Left cardiac atrium (tissue), 4 donors: ENCODE measurements at regions not wholly inside any gene's neighbourhood (a gene's known extent, or its start where the extent isn't known, plus 50 kb on each side); places are given as distances from the start of the nearest gene placed in this dataset.
"Not testable (repeated sequence)": the region's sequence is repeated elsewhere in the genome, so short reads cannot be mapped to it uniquely, and the experiment has no call there.

Source experiments
- ATAC-seq, 2 donors: fragments of 200-7000 bp; cut with Tn5 transposase; one replicate each; pipeline ENCODE4 v1.9.1; 2020; ENCODE audit warnings: mild to moderate bottlenecking in 2 of 2, moderate library complexity in 2 of 2
- DNase-seq: peaks from one replicate; pipeline ENCODE4 v3.0.0-alpha.2; 2020
- intact Hi-C, 2 donors: fragments of 100-400 bp; cut with DNase I; formaldehyde crosslinking; loops; one replicate each; pipeline versions ENCODE4 v1.14.1 to v1.15.1; 2022 to 2023
- donor health status: DM: no; HTN: yes; CAD: no.
- donor health status: DM: no; HTN: yes; CAD: no; lungs with severe emphysema.
- donor health status: DM: yes; HTN: yes; CAD: no.
- donor health status: Dilated cardiomyopathy.

- ATAC-seq = no peak
- DNase-seq = no peak
- intact Hi-C loops = no loop called here
Observed at GRCh38 chr13:71033026-71033425, 834.0 kb downstream of the DACH1 start.

- ATAC-seq (no peak), DNase-seq (no peak)
- intact Hi-C loops = no loop called here
Observed at GRCh38 chr13:71030784-71031183, 836.2 kb downstream of the DACH1 start.

DNA sequence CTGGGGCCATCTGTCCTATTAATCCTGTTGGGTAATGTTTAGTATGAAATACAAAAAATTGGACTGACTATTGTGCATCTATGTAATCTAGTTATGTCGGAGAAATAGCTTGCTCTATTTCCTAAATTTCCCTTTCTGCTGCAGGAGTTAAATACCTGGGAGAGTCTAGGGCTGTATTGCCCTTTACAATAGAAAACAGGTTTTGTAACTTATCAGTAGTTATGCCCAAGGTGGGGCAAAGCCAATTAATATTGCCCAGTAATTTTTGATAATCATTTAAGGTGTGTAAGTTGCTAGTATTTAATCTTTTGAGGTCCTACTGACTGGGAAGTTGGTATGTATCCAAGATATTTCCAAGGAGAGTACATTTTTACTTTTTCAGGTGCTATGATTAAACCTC lies 838.1 kb downstream of the DACH1 start:
- ATAC-seq (no peak), DNase-seq (no peak)
- intact Hi-C loops = no loop called here

DNA sequence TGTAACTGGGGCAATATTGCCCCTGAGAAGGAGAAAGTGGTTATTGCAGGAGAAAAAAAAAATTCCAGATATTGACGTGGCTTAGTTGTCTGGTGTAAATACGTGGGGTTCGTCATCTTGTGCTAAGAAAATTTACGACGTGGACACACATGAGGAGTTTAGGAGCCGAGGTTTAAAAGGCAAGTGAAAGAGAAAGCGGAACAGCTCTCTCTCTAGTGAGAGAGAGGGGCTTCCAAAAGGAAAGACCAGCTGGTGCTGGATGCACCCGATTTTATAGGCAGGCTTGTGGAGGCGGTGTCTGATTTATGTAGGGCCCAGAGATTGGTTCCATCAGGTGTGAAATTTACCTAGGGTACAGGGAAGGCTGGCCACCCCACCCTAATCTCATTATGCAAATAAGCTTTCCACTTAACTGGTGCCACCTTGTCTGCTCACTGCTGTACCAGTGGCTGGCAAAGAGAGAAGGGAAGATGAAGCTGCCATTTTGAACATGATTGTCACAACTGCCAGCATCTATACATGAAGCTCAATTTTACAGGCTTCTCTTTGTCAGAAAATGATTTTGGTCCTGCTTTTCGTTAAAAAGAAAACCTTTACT lies 845.1 kb downstream of the DACH1 start:
- intact Hi-C loops = no loop called here
- DNase-seq (no peak), ATAC-seq (no peak)

- DNase-seq = no peak
- intact Hi-C loops = no loop called here
- ATAC-seq = no peak
Observed at GRCh38 chr13:71018995-71019394, 848.0 kb downstream of the DACH1 start.

GRCh38 chr13:71018544-71018943 lies 848.5 kb downstream of the DACH1 start:
- ATAC-seq (no peak), DNase-seq (no peak)
- intact Hi-C loops = no loop called here

GRCh38 chr13:71017607-71018006 lies 849.4 kb downstream of the DACH1 start:
- intact Hi-C loops = no loop called here
- DNase-seq (no peak), ATAC-seq (no peak)

GRCh38 chr13:71015516-71015915 lies 851.5 kb downstream of the DACH1 start:
- DNase-seq (no peak), ATAC-seq (no peak)
- intact Hi-C loops = no loop called here

DNA sequence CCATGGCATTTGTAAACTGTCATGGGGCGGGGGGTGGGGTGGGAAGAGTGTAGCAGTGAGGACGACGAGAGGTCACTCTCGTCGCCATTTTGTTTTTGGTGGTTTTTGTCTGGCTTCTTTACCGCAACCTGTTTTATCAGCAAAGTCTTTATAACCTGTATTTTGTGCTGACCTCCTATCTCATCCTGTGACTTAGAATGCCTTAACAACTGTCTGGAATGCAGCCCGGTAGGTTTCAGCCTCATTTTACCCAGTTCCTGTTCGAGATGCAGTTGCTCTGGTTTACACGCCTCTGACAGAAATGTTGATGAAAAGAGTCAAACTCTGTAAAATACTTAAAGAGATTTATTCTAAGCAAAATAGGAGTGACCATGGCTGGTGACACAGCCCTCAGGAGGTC lies 852.0 kb downstream of the DACH1 start:
- DNase-seq (no peak), ATAC-seq (no peak)
- intact Hi-C loops = no loop called here

- DNase-seq (no peak), ATAC-seq (no peak)
- intact Hi-C loops = no loop called here
Observed at GRCh38 chr13:71005919-71006318, 861.1 kb downstream of the DACH1 start.

DNA sequence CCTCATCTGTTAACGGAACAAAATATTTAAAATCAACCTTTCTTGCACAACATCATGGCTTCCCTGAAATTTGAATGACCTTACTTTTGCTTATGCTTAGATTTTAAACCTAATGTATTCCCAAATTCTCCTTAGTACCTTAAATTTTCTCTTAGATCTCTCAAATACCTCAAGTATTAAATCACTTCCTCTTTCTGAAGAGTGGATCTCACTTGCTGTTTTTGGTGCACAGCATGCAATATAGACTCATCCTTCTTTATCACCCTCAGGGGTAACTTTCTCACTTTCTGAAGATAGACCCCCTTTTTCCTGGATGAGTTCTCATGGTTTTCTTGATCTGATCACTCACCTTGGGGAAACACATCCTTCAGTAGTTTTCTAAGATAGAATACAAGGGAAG lies 871.7 kb downstream of the DACH1 start:
- DNase-seq (no peak), ATAC-seq (no peak)
- intact Hi-C loops = no loop called here

DNA sequence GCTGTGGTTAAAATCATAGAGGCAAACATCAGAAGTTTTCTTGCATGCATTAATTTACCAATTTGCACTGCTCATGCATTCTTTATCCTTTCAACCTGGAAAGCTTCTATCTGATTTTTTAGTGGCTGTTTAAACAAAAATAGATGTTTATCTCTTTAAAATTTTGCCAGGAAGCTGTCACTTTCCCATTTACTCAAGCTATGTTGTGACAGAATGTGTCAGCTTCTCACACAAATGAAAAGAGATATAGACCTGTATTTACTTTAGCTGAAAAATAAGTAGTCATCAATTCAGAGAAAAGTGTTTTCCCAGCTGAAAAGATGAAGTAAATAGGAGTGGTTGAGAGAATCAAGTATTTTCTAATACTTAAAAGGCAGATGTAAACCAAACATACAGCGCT lies 872.8 kb downstream of the DACH1 start:
- DNase-seq (no peak), ATAC-seq (no peak)
- intact Hi-C loops = no loop called here

GRCh38 chr13:70987043-70987442 lies 878.8 kb upstream of the KLHL1 start:
- ATAC-seq (no peak), DNase-seq (no peak)
- intact Hi-C loops = no loop called here

GRCh38 chr13:70985371-70985770 lies 877.1 kb upstream of the KLHL1 start:
- ATAC-seq = no peak
- intact Hi-C loops = no loop called here

GRCh38 chr13:70981219-70981618 lies 873.0 kb upstream of the KLHL1 start:
- DNase-seq, ATAC-seq, intact Hi-C loops: not testable (repeated sequence)

More at GRCh38 chr13:70985371-70985770, 877.1 kb upstream of the KLHL1 start:
- DNase-seq = no peak

GRCh38 chr13:70969321-70969720 lies 861.1 kb upstream of the KLHL1 start:
- DNase-seq (no peak), ATAC-seq (no peak)
- intact Hi-C loops = loop anchor here in 1 of 2 donors (10.0 kb wide), 1 partner anchor 915 kb away; no protein-coding TSS in a partner anchor

GRCh38 chr13:70967564-70967963 lies 859.3 kb upstream of the KLHL1 start:
- DNase-seq (no peak), ATAC-seq (no peak)
- intact Hi-C loops = loop anchor here in 1 of 2 donors (10.0 kb wide), 1 partner anchor 917 kb away; no protein-coding TSS in a partner anchor

DNA sequence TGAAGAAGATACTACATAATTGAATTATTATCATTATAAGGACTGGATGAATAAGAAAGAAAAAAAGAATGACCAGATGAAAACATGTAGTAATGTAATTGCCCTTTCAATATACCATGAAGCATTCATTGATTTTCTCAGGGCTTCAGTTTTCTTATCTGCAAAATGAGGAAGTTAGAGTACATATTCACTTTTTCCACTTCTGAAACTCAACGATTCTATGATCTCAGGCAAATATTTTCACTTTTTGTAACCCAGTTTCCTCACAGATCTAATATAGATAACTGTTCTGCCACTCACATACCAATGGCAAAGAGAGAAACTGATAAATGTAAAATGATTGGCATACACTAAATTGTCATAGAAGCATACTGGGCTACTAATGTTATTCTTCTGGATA lies 856.6 kb upstream of the KLHL1 start:
- intact Hi-C loops = loop anchor here in 1 of 2 donors (10.0 kb wide), 1 partner anchor 920 kb away; no protein-coding TSS in a partner anchor

DNA sequence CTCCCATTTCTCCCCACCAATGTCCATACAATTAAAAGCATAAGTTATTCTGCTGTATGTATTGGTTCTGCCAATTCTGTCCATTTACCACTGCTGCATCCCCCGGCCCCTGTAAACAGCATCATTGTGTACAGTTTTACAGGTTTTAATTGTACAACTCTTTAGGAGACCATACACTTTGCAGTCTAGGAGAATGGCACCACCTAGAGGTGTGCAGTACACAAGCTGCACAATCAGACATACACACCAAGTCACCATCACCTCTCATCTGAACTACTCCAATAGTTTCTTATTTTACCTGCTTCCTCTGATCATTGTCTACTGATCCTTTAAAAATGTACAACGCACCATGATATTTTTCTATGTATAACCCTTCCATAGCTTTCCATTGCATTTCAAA lies 855.9 kb upstream of the KLHL1 start:
- intact Hi-C loops = loop anchor here in 1 of 2 donors (10.0 kb wide), 1 partner anchor 921 kb away; no protein-coding TSS in a partner anchor
- DNase-seq (no peak), ATAC-seq (no peak)

More for the DNA sequence above, 856.6 kb upstream of the KLHL1 start:
- DNase-seq = no peak
- ATAC-seq = no peak

GRCh38 chr13:70960841-70961443 lies 852.7 kb upstream of the KLHL1 start:
- DNase-seq (no peak), ATAC-seq (no peak)
- intact Hi-C loops = loop anchor here in 1 of 2 donors (10.0 kb wide), 1 partner anchor 924 kb away; no protein-coding TSS in a partner anchor
